Activated B cell treated with CpG ODN at 0.5 μM for 24 hours (primary cell): ENCODE measurements at regions not wholly inside any gene's neighbourhood (a gene's known extent, or its start where the extent isn't known, plus 50 kb on each side); places are given as distances from the start of the nearest gene placed in this dataset.
"Not testable (repeated sequence)": the region's sequence is repeated elsewhere in the genome, so short reads cannot be mapped to it uniquely, and the experiment has no call there.

Experiments
- ATAC-seq: fragments of 200-7000 bp; cut with Tn5 transposase; one replicate; pipeline ENCODE4 v1.10.0; 2021; ENCODE audit warnings: low read depth, mild to moderate bottlenecking, moderate library complexity
- CTCF ChIA-PET: fragments of 350-600 bp; sonication (Branson Sonifier 250); formaldehyde crosslinking; loops from one replicate; lab custom pipeline; 2021; ENCODE audit warnings: antibody characterized with exemption; lab: Charles Lee
- POLR2A ChIA-PET: fragments of 350-600 bp; sonication (Branson Sonifier 250); formaldehyde crosslinking; loops from one replicate; lab custom pipeline; 2021; ENCODE audit warnings: antibody characterized with exemption; lab: Charles Lee
- DNase-seq: peaks from one replicate; pipeline ENCODE4 v3.0.0; 2022
- H3K27ac Mint-ChIP-seq: one replicate; pipeline ENCODE4 v1.8.0; 2020; ENCODE audit warnings: mixed read lengths
- H3K27me3 Mint-ChIP-seq: one replicate; pipeline ENCODE4 v1.8.0; 2021; ENCODE audit warnings: mixed read lengths
- H3K36me3 Mint-ChIP-seq: one replicate; pipeline ENCODE4 v1.8.0; 2021; ENCODE audit warnings: low read depth, mixed read lengths
- H3K4me1 Mint-ChIP-seq: one replicate; pipeline ENCODE4 v1.8.0; 2021; ENCODE audit warnings: mixed read lengths
- H3K4me3 Mint-ChIP-seq: one replicate; pipeline ENCODE4 v1.8.0; 2020; ENCODE audit warnings: mild to moderate bottlenecking, mixed read lengths
- H3K9me3 Mint-ChIP-seq: one replicate; pipeline ENCODE4 v1.8.0; 2020; ENCODE audit warnings: mixed read lengths
- intact Hi-C: fragments of 100-400 bp; cut with micrococcal nuclease; formaldehyde crosslinking; loops from one replicate; pipeline ENCODE4 v1.15.1; 2024
- TF ChIP-seq, protein P1 (sequence below): fragments of 200-600 bp; IDR thresholded peaks from one replicate; pipeline ENCODE4 v1.8.0; 2022; ENCODE audit warnings: antibody characterized with exemption, mild to moderate bottlenecking

DNA sequence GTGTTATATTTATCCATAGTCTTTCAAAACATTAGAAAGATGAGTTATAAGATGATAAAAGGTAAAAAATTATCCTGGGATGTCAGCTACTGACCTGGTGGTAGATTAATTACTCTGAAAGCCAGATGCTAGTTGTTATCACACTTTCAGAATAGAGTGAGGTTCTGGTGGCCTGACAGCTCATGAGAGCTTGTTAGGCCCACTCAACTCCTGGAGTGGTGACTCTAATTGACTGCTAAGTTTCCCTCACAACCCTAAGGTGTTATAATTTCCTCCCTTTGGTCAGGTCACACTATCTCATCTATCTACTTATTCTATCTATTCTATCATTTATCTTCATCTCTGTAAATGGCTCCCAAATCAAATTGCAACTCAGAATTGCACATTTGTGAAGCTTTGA lies 90.1 kb downstream of the ZNF648 start:
- intact Hi-C loops: no loop called here
- Mint-ChIP-seq H3K9me3 (peaks cover 5% of the 10 kb centered on the region), H3K4me1 (no peaks in the 10 kb centered on the region), H3K36me3 (no peaks in the 10 kb centered on the region), H3K27ac (no peak overlapping the region), H3K4me3 (no peak overlapping the region), H3K27me3 (peaks cover 15% of the 10 kb centered on the region)
- ChIA-PET CTCF (no interaction called here), POLR2A (no interaction called here)
- TF ChIP-seq, protein P1, sequence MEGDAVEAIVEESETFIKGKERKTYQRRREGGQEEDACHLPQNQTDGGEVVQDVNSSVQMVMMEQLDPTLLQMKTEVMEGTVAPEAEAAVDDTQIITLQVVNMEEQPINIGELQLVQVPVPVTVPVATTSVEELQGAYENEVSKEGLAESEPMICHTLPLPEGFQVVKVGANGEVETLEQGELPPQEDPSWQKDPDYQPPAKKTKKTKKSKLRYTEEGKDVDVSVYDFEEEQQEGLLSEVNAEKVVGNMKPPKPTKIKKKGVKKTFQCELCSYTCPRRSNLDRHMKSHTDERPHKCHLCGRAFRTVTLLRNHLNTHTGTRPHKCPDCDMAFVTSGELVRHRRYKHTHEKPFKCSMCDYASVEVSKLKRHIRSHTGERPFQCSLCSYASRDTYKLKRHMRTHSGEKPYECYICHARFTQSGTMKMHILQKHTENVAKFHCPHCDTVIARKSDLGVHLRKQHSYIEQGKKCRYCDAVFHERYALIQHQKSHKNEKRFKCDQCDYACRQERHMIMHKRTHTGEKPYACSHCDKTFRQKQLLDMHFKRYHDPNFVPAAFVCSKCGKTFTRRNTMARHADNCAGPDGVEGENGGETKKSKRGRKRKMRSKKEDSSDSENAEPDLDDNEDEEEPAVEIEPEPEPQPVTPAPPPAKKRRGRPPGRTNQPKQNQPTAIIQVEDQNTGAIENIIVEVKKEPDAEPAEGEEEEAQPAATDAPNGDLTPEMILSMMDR: no peak
- ATAC-seq: no peak
- no peak for DNase-seq

DNA sequence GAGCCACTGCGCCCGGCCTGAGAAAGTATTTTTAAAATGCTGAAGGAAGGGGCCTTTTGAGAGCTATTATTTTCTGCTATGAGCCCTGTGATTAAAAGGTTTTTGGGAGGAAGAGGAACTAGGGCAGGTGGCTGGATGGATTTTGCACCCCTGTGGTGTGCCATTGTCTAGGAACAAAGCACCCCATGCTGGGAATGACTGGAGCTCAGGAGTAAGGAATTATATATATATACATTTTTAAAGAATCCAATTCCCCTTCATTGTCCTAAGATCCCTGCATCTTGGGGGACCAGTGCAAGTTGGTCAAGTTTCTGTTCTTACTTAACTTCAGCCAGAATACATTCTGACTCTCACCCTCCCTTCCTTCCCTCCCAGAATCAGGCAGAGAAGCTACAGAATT lies 91.6 kb downstream of the ZNF648 start:
- H3K27me3 Mint-ChIP-seq: peaks cover 8% of the 10 kb centered on the region
- no peak for ATAC-seq
- no peak overlapping the region for H3K27ac Mint-ChIP-seq
- ChIA-PET POLR2A (no interaction called here), CTCF (interaction anchor here (0.9 kb wide), 1 partner anchor 17 kb away, joined by 3 read pairs; no protein-coding TSS in a partner anchor)
- H3K4me3 Mint-ChIP-seq: no peak overlapping the region
- H3K9me3 Mint-ChIP-seq: no peaks in the 10 kb centered on the region
- TF ChIP-seq, protein P1: no peak
- H3K4me1 Mint-ChIP-seq: no peaks in the 10 kb centered on the region
- H3K36me3 Mint-ChIP-seq: no peaks in the 10 kb centered on the region
- intact Hi-C loops: no loop called here
- no peak for DNase-seq

DNA sequence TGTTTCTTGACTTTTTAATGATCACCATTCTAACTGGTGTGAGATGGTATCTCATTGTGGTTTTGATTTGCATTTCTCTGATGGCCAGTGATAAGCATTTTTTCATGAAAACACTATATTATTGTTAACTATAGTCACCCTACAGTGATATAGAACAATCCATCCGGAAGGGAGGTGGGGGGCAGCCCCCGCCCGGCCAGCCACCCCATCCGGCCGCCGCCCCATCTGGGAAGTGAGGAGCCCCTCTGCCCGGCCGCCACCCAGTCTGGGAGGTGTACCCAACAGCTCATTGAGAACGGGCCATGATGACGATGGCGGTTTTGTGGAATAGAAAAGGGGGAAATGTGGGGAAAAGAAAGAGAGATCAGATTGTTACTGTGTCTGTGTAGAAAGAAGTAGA lies 106.8 kb downstream of the ZNF648 start:
- CTCF ChIA-PET, H3K27me3 Mint-ChIP-seq, DNase-seq, H3K27ac Mint-ChIP-seq, H3K4me3 Mint-ChIP-seq, intact Hi-C loops, POLR2A ChIA-PET, H3K36me3 Mint-ChIP-seq, H3K4me1 Mint-ChIP-seq, ATAC-seq: not testable (repeated sequence)
- peaks cover 24% of the 10 kb centered on the region for H3K9me3 Mint-ChIP-seq

DNA sequence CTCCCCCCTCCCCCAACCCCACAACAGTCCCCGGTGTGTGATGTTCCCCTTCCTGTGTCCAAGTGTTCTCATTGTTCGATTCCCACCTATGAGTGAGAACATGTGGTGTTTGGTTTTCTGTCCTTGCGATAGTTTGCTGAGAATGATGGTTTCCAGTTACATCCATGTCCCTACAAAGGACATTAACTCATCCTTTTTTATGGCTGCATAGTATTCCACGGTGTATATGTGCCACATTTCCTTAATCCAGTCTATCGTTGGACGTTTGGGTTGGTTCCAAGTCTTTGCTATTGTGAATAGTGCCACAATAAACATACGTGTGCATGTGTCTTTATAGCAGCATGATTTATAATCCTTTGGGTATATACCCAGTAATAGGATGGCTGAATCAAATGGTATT lies 107.3 kb downstream of the ZNF648 start:
- CTCF ChIA-PET, H3K27me3 Mint-ChIP-seq, DNase-seq, ATAC-seq, POLR2A ChIA-PET, H3K27ac Mint-ChIP-seq, intact Hi-C loops, H3K36me3 Mint-ChIP-seq, H3K4me1 Mint-ChIP-seq, H3K4me3 Mint-ChIP-seq: not testable (repeated sequence)
- peaks cover 20% of the 10 kb centered on the region for H3K9me3 Mint-ChIP-seq

DNA sequence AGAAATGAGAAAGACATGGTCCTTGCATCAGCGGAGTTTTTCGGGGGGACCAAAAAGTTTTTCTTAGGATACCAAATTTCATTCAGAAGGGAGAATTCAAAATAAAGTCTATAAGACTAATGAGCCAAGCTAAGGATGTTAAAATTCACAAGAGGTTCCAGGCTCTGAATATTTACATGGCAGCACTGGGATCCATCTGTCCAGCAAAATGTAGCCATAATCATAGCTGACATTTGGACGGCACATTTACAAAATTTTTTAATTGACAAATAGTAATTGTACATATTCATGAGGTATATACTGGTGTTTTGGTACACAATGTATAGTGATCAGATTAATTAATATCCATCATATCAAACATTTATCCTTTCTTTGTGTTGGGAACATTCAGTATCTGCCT lies 107.9 kb downstream of the ZNF648 start:
- no peaks in the 10 kb centered on the region for H3K4me1 Mint-ChIP-seq
- no peak for ATAC-seq
- no peaks in the 10 kb centered on the region for H3K27me3 Mint-ChIP-seq
- no peaks in the 10 kb centered on the region for H3K36me3 Mint-ChIP-seq
- no peak overlapping the region for H3K27ac Mint-ChIP-seq
- ChIA-PET POLR2A (no interaction called here), CTCF (no interaction called here)
- no peak overlapping the region for H3K4me3 Mint-ChIP-seq
- no peak for DNase-seq
- TF ChIP-seq, protein P1: no peak
- H3K9me3 Mint-ChIP-seq: peaks cover 15% of the 10 kb centered on the region
- intact Hi-C loops: no loop called here

DNA sequence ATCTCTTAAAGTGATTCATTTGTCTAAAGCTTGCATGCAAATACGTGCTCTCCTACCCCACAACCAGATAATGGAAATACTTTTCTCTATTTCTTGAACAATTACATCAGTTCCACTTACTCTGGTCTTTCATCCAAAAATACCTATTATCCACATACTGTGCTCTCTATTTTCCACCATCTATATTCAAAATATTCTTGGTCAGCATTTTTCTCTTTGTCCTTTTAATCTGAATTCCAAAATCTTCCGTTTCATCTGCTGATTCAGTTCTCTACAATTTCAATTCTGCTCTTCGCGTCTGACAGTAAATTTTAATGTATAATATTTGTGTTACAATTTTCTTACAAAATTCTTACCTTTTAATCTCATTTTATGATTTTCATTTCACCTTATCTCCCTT lies 110.3 kb downstream of the ZNF648 start:
- POLR2A ChIA-PET: no interaction called here
- Mint-ChIP-seq H3K9me3 (peaks cover 19% of the 10 kb centered on the region), H3K4me1 (no peaks in the 10 kb centered on the region), H3K27me3 (no peaks in the 10 kb centered on the region), H3K4me3 (no peak overlapping the region), H3K36me3 (no peaks in the 10 kb centered on the region), H3K27ac (no peak overlapping the region)
- TF ChIP-seq, protein P1: no peak
- ATAC-seq (no peak), DNase-seq (no peak)
- intact Hi-C loops: no loop called here
- CTCF ChIA-PET: no interaction called here
